ENCODE measurements at regions not wholly inside any gene's neighbourhood (a gene's known extent, or its start where the extent isn't known, plus 50 kb on each side); places are given as distances from the start of the nearest gene placed in this dataset.

DNA sequence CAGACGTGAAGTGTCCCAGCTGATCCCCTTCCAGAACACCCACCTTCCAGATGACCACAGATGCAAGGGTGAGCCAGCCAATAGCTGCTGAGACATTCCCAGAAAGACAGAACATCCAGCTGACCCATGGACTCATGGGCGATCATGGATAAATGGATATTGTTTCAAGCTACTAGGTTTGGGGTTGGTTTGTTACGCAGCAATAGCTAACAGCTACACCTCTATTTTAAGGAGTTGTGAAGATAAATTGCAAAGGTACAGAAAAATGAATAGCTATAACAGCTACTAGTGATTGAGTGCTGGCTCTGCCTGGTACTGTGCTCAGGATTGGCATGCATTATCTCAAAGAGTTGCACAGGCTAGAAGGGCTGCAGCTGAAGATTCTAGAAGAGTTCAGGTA is 122.5 kb downstream of the MIAT start:
- H3K27ac ChIP-seq: no peak overlapping the region
- TF ChIP-seq CTCF (IDR thresholded peaks at IDR 0.05) (no peak), EP300 (IDR thresholded peaks at IDR 0.05) (no peak), POLR2A (IDR thresholded peaks at IDR 0.05) (no peak), POLR2AphosphoS5 (IDR thresholded peaks at IDR 0.05) (no peak)
- WGBS: 100% methylated on average over 2 of the region's 3 CpGs
- H3K4me1 ChIP-seq: peaks cover 5% of the 10 kb centered on the region
- no peak overlapping the region for H3K4me3 ChIP-seq
- H3K9me3 ChIP-seq: no peaks in the 10 kb centered on the region
- H3K36me3 ChIP-seq: peaks cover 67% of the 10 kb centered on the region
- no peak for DNase-seq (ENCODE audit: low spot score in 2 of 2)
- no peaks in the 10 kb centered on the region for H3K27me3 ChIP-seq

GRCh38 chr22:26780521-26780920 is 123.1 kb downstream of the MIAT start:
- no peak overlapping the region for H3K27ac ChIP-seq
- no peaks in the 10 kb centered on the region for H3K27me3 ChIP-seq
- TF ChIP-seq CTCF (IDR thresholded peaks at IDR 0.05) (no peak), POLR2A (IDR thresholded peaks at IDR 0.05) (no peak), EP300 (IDR thresholded peaks at IDR 0.05) (no peak), POLR2AphosphoS5 (IDR thresholded peaks at IDR 0.05) (no peak)
- H3K4me3 ChIP-seq: no peak overlapping the region
- H3K9me3 ChIP-seq: no peaks in the 10 kb centered on the region
- DNase-seq (ENCODE audit: low spot score in 2 of 2): no peak
- H3K36me3 ChIP-seq: peaks cover 61% of the 10 kb centered on the region
- peaks cover 5% of the 10 kb centered on the region for H3K4me1 ChIP-seq

DNA sequence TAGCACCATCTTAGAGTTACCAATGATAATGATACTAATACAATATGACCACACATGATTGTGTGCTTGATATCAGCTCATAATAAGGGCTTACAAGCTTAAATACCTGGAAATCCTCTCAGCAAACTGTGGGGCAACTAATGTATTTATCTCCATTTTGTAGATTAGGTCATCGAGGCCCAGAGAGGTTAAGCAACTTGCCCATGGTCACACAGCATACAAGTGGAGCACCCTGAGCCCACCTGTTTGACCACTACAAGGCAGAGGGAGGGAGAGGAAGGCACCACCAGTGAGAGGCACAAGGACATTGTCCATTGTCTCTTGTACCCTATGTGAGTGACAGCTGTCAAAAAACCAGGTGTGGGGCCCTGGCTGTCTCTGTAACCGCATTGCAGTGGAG is 123.7 kb downstream of the MIAT start:
- Histone ChIP-seq H3K27ac (no peak overlapping the region), H3K27me3 (no peaks in the 10 kb centered on the region), H3K4me3 (no peak overlapping the region), H3K36me3 (peaks cover 56% of the 10 kb centered on the region), H3K9me3 (no peaks in the 10 kb centered on the region), H3K4me1 (peaks cover 5% of the 10 kb centered on the region)
- TF ChIP-seq POLR2AphosphoS5 (IDR thresholded peaks at IDR 0.05): no peak
- TF ChIP-seq CTCF (IDR thresholded peaks at IDR 0.05): no peak
- no peak for TF ChIP-seq POLR2A (IDR thresholded peaks at IDR 0.05)
- TF ChIP-seq EP300 (IDR thresholded peaks at IDR 0.05): no peak
- whole genome bisulfite sequencing: 78% methylated on average over 1 of the region's 2 CpGs
- no peak for DNase-seq (ENCODE audit: low spot score in 2 of 2)

DNA sequence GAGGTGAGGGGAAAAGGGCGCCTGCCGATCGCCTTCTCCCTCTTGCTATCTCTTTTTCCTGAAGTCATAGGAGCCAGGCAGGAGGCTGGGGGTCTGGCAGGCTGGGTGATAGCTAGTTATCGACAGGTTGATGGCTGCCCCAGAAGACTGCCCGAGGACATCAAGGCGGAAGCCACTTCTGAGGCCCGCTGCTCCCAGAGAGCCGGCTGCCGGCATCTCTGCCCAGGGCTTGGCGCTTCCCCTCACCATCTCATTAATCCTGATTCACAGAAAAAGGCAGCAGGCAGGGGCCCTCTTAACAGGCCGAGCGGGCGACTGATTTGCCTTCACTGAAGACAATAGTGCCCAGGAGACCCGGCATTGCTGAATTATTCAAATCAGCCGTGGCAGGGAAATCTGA is 124.2 kb downstream of the MIAT start:
- no peak for DNase-seq (ENCODE audit: low spot score in 2 of 2)
- TF ChIP-seq CTCF (IDR thresholded peaks at IDR 0.05) (no peak), EP300 (IDR thresholded peaks at IDR 0.05) (no peak)
- peaks cover 5% of the 10 kb centered on the region for H3K4me1 ChIP-seq
- WGBS: 92% methylated on average over 15 of the region's 15 CpGs
- H3K27ac ChIP-seq: no peak overlapping the region
- H3K36me3 ChIP-seq: peaks cover 57% of the 10 kb centered on the region
- H3K9me3 ChIP-seq: no peaks in the 10 kb centered on the region
- H3K27me3 ChIP-seq: no peaks in the 10 kb centered on the region
- H3K4me3 ChIP-seq: no peak overlapping the region

GRCh38 chr22:26783885-26784284 is 126.5 kb downstream of the MIAT start:
- no peaks in the 10 kb centered on the region for H3K4me1 ChIP-seq
- H3K4me3 ChIP-seq: no peak overlapping the region
- WGBS: 72% methylated on average over 18 of the region's 18 CpGs
- no peak for DNase-seq (ENCODE audit: low spot score in 2 of 2)
- H3K27me3 ChIP-seq: no peaks in the 10 kb centered on the region
- H3K9me3 ChIP-seq: no peaks in the 10 kb centered on the region
- TF ChIP-seq CTCF (IDR thresholded peaks at IDR 0.05): no peak
- TF ChIP-seq POLR2A (IDR thresholded peaks at IDR 0.05): no peak
- H3K36me3 ChIP-seq: peaks cover 43% of the 10 kb centered on the region
- no peak overlapping the region for H3K27ac ChIP-seq

Data from suprapubic skin (tissue), 4 donors.